GM12891 (cell line): ENCODE measurements at regions not wholly inside any gene's neighbourhood (a gene's known extent, or its start where the extent isn't known, plus 50 kb on each side); places are given as distances from the start of the nearest gene placed in this dataset.

Experiments
- PAX5 ChIP-seq: IDR thresholded peaks from 2 replicates; pipeline ENCODE4 v1.6.1; 2011; ENCODE audit warnings: low read length, moderate library complexity, mild to moderate bottlenecking; ENCODE audit not compliant: insufficient read depth, severe bottlenecking
- POLR2A ChIP-seq: IDR thresholded peaks from 2 replicates; pipeline ENCODE4 v1.6.1; 2011; ENCODE audit warnings: low read depth, low read length, control low read depth
- POLR2AphosphoS5 ChIP-seq: IDR thresholded peaks from 2 replicates; pipeline ENCODE4 v1.6.1; 2011; ENCODE audit warnings: low read depth, low read length, control low read depth
- POU2F2 ChIP-seq: IDR thresholded peaks from 2 replicates; pipeline ENCODE4 v1.6.1; 2011; ENCODE audit warnings: low read depth, mild to moderate bottlenecking, control low read depth, low read length, moderate library complexity
- SPI1 ChIP-seq: IDR thresholded peaks from 2 replicates; pipeline ENCODE4 v1.6.1; 2011; ENCODE audit warnings: low read depth, low read length, control low read depth
- TAF1 ChIP-seq: IDR thresholded peaks from 2 replicates; pipeline ENCODE4 v1.6.1; 2011; ENCODE audit warnings: low read depth, low read length, control low read depth

DNA sequence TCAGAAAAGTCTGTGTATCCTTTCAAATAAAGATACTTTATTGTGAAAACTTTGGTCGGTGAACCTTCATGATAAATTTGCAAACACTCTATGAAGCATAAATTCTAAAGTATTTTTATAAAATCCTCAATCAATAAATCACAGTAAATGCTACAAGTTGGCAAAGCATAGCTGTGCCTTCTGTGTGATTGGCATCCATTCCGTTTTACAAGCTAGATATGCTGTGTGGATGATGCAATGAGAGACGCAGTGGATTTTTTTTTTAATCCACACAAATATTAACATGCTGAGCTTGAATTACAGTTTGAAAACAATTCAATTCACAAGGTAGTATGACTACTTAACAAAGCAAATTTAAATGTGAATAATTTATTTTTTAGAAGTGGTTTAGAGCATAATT, 937.2 kb downstream of the ZPLD1 start:
- no peak for TF ChIP-seq POLR2A
- TF ChIP-seq POLR2AphosphoS5, result no peak
- TF ChIP-seq SPI1, result no peak
- TF ChIP-seq TAF1, result no peak
- no peak for TF ChIP-seq PAX5
- TF ChIP-seq POU2F2, result no peak
